ENCODE measurements at regions not wholly inside any gene's neighbourhood (a gene's known extent, or its start where the extent isn't known, plus 50 kb on each side); places are given as distances from the start of the nearest gene placed in this dataset.
"Not testable (repeated sequence)": the region's sequence is repeated elsewhere in the genome, so short reads cannot be mapped to it uniquely, and the experiment has no call there.

GRCh38 chr6:113018351-113019151 is 671.4 kb downstream of the RFPL4B start:
- intact Hi-C loops (cut with DNase I, micrococcal nuclease) = no loop called here
- DNase-seq (no peak), ATAC-seq (no peak)
- POLR2A ChIA-PET = no interaction called here
- Mint-ChIP-seq H3K27me3 (no peaks in the 10 kb centered on the region), H3K4me3 (no peak overlapping the region), H3K9me3 (ENCODE audit: low read depth) (no peaks in the 10 kb centered on the region), H3K36me3 (ENCODE audit: low read depth) (no peaks in the 10 kb centered on the region), H3K27ac (no peak overlapping the region), H3K4me1 (no peaks in the 10 kb centered on the region)
- CTCF ChIA-PET = no interaction called here

DNA sequence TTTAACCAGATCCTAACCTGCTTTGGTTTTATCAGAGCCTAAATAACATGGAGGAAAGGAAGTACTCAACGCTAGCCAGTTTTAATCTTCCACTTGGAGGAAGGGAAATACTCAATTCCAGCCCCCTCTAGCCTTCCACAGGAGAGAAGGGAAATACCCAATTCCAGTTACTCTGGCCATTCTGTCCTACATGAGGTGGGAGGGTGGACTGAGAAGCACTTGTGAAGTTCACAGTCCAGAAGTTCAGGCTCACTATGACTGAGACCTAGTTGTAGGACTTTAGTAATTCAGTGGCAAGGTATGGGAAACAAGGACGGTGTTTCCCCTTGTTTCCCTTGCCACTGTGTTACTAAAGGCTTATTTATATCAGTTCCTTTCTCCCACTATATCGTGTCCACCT is 672.0 kb downstream of the RFPL4B start:
- intact Hi-C loops (cut with DNase I, micrococcal nuclease) = no loop called here
- POLR2A ChIA-PET = no interaction called here
- H3K36me3 Mint-ChIP-seq (ENCODE audit: low read depth) = no peaks in the 10 kb centered on the region
- H3K9me3 Mint-ChIP-seq (ENCODE audit: low read depth) = no peaks in the 10 kb centered on the region
- H3K27me3 Mint-ChIP-seq = no peaks in the 10 kb centered on the region
- H3K4me3 Mint-ChIP-seq = no peak overlapping the region
- no peak for DNase-seq
- no peaks in the 10 kb centered on the region for H3K4me1 Mint-ChIP-seq
- no peak overlapping the region for H3K27ac Mint-ChIP-seq
- CTCF ChIA-PET = no interaction called here
- no peak for ATAC-seq

DNA sequence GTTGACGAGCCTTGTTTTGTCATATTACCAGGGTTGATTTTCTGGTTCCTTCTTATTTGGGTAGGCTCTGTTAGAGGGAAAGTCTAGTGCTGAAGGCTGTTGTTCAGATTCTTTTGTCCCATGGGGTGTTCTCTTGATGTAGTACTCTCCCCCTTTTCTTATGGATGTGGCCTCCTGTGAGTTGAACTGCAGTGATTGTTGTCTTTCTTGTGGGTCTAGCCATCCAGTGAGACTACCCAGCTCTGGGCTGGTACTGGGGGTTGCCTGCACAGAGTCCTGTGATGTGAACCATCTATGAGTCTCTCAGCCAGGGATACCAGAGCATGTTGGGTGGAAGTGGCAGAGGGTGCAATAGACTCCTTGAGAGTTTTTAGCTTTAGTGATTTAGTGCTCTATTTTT is 680.6 kb downstream of the RFPL4B start:
- DNase-seq (no peak), ATAC-seq (no peak)
- no peaks in the 10 kb centered on the region for H3K36me3 Mint-ChIP-seq (ENCODE audit: low read depth)
- peaks cover 6% of the 10 kb centered on the region for H3K9me3 Mint-ChIP-seq (ENCODE audit: low read depth)
- ChIA-PET CTCF (no interaction called here), POLR2A (no interaction called here)
- no peaks in the 10 kb centered on the region for H3K27me3 Mint-ChIP-seq
- no peaks in the 10 kb centered on the region for H3K4me1 Mint-ChIP-seq
- no peak overlapping the region for H3K4me3 Mint-ChIP-seq
- intact Hi-C loops (cut with DNase I, micrococcal nuclease) = no loop called here
- no peak overlapping the region for H3K27ac Mint-ChIP-seq

DNA sequence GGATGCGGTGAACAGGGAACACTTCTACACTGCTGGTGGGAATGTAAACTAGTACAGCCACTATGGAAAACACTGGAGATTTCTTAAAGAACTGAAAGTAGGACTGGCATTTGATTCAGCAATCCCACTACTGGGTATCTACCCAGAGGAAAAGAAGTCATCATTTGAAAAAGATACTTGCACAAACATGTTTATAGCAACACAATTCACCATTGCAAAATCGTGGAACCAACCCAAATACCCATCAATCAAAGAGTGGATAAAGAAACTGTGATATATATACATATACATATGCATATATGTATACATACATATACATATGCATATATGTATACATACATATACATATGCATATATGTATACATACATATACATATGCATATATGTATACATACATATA is 682.0 kb downstream of the RFPL4B start:
- H3K9me3 Mint-ChIP-seq (ENCODE audit: low read depth); H3K36me3 Mint-ChIP-seq (ENCODE audit: low read depth); H3K27ac Mint-ChIP-seq; H3K27me3 Mint-ChIP-seq; H3K4me3 Mint-ChIP-seq; DNase-seq; CTCF ChIA-PET; ATAC-seq; H3K4me1 Mint-ChIP-seq; POLR2A ChIA-PET; intact Hi-C loops (cut with DNase I, micrococcal nuclease): not testable (repeated sequence)

DNA sequence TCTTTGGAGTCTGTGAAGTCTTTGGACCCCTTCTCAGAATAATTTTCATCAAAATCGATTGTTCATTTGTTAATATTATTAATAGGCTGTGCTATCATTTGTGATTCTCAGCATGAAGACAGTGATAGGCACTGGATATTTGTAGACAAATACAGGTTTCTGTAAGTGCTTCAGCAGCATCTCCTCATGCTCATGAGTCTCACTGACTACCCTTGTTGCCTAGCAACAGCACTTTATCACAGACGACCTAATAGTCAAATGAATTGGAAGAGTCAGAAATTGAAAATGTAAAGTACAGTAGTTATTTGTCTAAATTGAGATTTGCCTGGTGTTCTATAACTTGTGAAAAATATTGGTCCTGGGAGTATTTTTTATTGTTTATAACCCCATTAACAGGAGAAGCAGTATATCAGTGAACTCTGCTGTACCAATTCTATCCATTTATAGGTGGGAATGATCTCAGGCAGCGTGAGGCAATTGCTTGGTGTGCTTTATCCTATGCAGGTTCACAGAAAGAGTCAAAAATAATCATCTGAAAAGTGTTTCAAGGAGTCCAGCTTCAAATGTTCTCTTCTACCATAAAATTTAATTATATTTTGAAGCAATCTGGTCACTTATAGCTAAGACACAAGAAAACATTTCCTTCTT is 684.6 kb downstream of the RFPL4B start:
- POLR2A ChIA-PET = no interaction called here
- no peak for DNase-seq
- peaks cover 6% of the 10 kb centered on the region for H3K9me3 Mint-ChIP-seq (ENCODE audit: low read depth)
- intact Hi-C loops (cut with DNase I, micrococcal nuclease) = no loop called here
- no peak overlapping the region for H3K27ac Mint-ChIP-seq
- CTCF ChIA-PET = no interaction called here
- no peak for ATAC-seq
- H3K27me3 Mint-ChIP-seq = no peaks in the 10 kb centered on the region
- no peaks in the 10 kb centered on the region for H3K4me1 Mint-ChIP-seq
- no peaks in the 10 kb centered on the region for H3K36me3 Mint-ChIP-seq (ENCODE audit: low read depth)
- H3K4me3 Mint-ChIP-seq = no peak overlapping the region

GRCh38 chr6:113039005-113039404 is 691.9 kb downstream of the RFPL4B start:
- no peak overlapping the region for H3K27ac Mint-ChIP-seq
- H3K4me3 Mint-ChIP-seq = no peak overlapping the region
- CTCF ChIA-PET = interaction anchor here (0.6 kb wide), 1 partner anchor 42 kb away, joined by 3 read pairs; no protein-coding TSS in a partner anchor
- no peak for ATAC-seq
- POLR2A ChIA-PET = interaction anchor here (0.6 kb wide), 1 partner anchor 8 kb away, joined by 4 read pairs; no protein-coding TSS in a partner anchor
- intact Hi-C loops (cut with DNase I, micrococcal nuclease) = no loop called here
- DNase-seq = no peak
- H3K9me3 Mint-ChIP-seq (ENCODE audit: low read depth) = peaks cover 7% of the 10 kb centered on the region
- no peaks in the 10 kb centered on the region for H3K27me3 Mint-ChIP-seq
- H3K36me3 Mint-ChIP-seq (ENCODE audit: low read depth) = no peaks in the 10 kb centered on the region
- H3K4me1 Mint-ChIP-seq = no peaks in the 10 kb centered on the region

DNA sequence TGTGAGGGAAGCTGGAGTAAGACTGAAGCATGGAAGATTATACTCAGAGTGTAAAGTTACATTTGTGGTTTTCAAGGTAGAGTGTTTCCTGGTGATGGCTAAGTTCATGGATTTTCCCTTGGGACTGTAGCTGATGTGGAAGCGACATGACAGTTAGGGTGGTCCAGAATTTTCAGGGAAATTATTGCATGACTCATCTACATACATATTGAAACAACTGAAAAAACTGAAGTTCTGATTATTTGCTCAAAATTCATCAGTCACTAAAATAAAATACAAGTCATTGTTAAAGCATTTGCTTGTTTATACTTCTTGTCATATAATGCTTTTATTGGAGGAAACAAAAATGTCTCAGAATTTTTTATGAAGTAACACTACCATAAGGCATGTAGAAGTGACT is 700.0 kb downstream of the RFPL4B start:
- intact Hi-C loops (cut with DNase I, micrococcal nuclease) = no loop called here
- no peak overlapping the region for H3K27ac Mint-ChIP-seq
- no peak overlapping the region for H3K4me3 Mint-ChIP-seq
- DNase-seq = no peak
- peaks cover 3% of the 10 kb centered on the region for H3K9me3 Mint-ChIP-seq (ENCODE audit: low read depth)
- CTCF ChIA-PET = no interaction called here
- no peaks in the 10 kb centered on the region for H3K36me3 Mint-ChIP-seq (ENCODE audit: low read depth)
- no peak for ATAC-seq
- H3K27me3 Mint-ChIP-seq = no peaks in the 10 kb centered on the region
- H3K4me1 Mint-ChIP-seq = no peaks in the 10 kb centered on the region
- POLR2A ChIA-PET = no interaction called here

GRCh38 chr6:113047932-113048331 is 700.8 kb downstream of the RFPL4B start:
- CTCF ChIA-PET = no interaction called here
- ATAC-seq = no peak
- H3K9me3 Mint-ChIP-seq (ENCODE audit: low read depth) = no peaks in the 10 kb centered on the region
- no peak overlapping the region for H3K4me3 Mint-ChIP-seq
- H3K27ac Mint-ChIP-seq = no peak overlapping the region
- intact Hi-C loops (cut with DNase I, micrococcal nuclease) = no loop called here
- no peak for DNase-seq
- H3K36me3 Mint-ChIP-seq (ENCODE audit: low read depth) = no peaks in the 10 kb centered on the region
- POLR2A ChIA-PET = no interaction called here
- no peaks in the 10 kb centered on the region for H3K4me1 Mint-ChIP-seq
- H3K27me3 Mint-ChIP-seq = no peaks in the 10 kb centered on the region

DNA sequence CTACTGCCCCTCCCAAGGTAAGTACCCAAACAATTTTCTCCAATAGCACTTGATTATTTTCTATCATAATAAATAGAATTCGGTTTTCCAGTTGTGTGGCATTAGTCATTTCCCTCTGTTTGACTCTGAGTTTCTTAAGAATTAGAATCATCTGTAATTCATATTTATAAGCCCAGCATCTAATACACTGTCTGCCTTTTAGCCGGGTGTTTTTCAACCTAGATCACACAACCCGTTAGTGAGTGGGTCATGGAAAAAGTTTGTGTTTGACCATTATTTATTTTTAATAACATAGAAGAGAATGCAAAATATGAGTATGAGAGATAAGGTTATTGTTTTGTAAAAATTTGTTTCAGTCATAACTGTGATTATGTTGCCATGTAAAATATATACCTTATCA is 701.6 kb downstream of the RFPL4B start:
- ATAC-seq (no peak), DNase-seq (no peak)
- ChIA-PET POLR2A (no interaction called here), CTCF (no interaction called here)
- Mint-ChIP-seq H3K4me1 (no peaks in the 10 kb centered on the region), H3K4me3 (no peak overlapping the region), H3K27ac (no peak overlapping the region), H3K36me3 (ENCODE audit: low read depth) (no peaks in the 10 kb centered on the region), H3K27me3 (no peaks in the 10 kb centered on the region), H3K9me3 (ENCODE audit: low read depth) (no peaks in the 10 kb centered on the region)
- intact Hi-C loops (cut with DNase I, micrococcal nuclease) = no loop called here

DNA sequence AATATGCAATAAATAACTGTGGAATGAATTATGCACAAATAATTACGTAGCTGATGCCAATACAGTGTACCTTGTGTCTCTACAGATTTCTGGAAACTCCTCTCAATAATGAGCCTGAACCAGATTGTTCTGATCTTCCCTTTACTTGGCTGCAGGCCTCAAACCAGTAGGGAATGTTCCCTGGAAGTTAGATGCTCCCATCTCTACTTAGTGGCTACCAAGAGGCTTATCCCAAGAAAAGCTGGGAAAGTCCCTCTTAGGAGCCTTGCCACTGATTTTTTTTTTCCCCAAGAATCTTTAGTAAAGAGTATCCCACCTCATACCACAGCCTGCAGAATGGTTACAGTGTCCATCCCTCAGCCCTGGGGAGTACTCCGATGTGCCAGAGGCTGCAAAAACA is 702.1 kb downstream of the RFPL4B start:
- POLR2A ChIA-PET = no interaction called here
- DNase-seq = no peak
- Mint-ChIP-seq H3K36me3 (ENCODE audit: low read depth) (no peaks in the 10 kb centered on the region), H3K27me3 (no peaks in the 10 kb centered on the region), H3K4me1 (no peaks in the 10 kb centered on the region), H3K9me3 (ENCODE audit: low read depth) (peaks cover 1% of the 10 kb centered on the region), H3K27ac (no peak overlapping the region), H3K4me3 (no peak overlapping the region)
- CTCF ChIA-PET = no interaction called here
- intact Hi-C loops (cut with DNase I, micrococcal nuclease) = no loop called here
- no peak for ATAC-seq

DNA sequence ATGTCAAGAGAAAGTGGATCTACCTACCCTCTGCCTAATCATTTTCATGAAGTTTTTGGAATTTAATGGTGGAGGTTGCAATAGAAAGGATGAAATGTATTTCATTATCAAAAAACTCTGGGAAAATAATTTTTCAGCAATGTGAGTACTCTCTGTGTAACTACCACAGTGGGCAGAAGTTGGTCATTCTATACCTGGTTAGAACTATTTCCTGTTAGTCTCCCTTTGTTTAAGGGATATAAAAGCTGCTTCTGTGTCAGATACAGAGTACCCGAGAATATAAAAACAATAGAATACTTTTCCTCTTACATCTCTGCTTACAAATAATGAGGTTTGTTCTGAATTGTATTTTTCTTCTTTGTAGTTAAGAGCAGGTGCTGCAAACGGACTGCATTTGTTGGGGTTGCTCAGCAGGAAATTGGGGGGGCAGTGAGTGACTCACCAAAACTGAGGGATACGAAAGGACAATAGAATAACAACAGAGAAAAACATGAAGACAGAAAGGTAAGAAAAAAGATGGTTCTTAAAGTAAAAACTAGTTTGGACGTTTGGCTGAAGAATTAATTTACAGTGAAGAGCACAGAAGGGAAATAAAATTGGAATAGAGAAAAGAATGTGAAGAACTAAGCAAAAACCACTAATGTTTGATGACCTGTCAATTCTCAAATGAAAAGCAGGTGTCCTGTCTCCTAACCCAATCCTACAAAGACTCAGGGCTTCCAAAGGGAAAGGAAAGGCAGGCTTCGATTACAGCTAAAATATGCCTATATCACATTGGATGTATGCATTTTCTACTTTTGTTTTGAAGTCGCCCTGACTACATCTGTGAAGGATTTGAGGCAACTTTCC is 703.1 kb downstream of the RFPL4B start:
- POLR2A ChIA-PET = no interaction called here
- ATAC-seq (no peak), DNase-seq (no peak)
- H3K4me1 Mint-ChIP-seq = no peaks in the 10 kb centered on the region
- H3K36me3 Mint-ChIP-seq (ENCODE audit: low read depth) = no peaks in the 10 kb centered on the region
- intact Hi-C loops (cut with DNase I, micrococcal nuclease) = no loop called here
- peaks cover 1% of the 10 kb centered on the region for H3K9me3 Mint-ChIP-seq (ENCODE audit: low read depth)
- no peaks in the 10 kb centered on the region for H3K27me3 Mint-ChIP-seq
- H3K4me3 Mint-ChIP-seq = no peak overlapping the region
- H3K27ac Mint-ChIP-seq = no peak overlapping the region
- CTCF ChIA-PET = no interaction called here

GRCh38 chr6:113050979-113051378 is 703.8 kb downstream of the RFPL4B start:
- CTCF ChIA-PET = interaction anchor here (0.6 kb wide), 1 partner anchor 870 kb away, joined by 3 read pairs; no protein-coding TSS in a partner anchor
- no peaks in the 10 kb centered on the region for H3K36me3 Mint-ChIP-seq (ENCODE audit: low read depth)
- no peak for ATAC-seq
- POLR2A ChIA-PET = no interaction called here
- H3K4me3 Mint-ChIP-seq = no peak overlapping the region
- no peaks in the 10 kb centered on the region for H3K4me1 Mint-ChIP-seq
- H3K27me3 Mint-ChIP-seq = no peaks in the 10 kb centered on the region
- H3K27ac Mint-ChIP-seq = no peak overlapping the region
- peaks cover 1% of the 10 kb centered on the region for H3K9me3 Mint-ChIP-seq (ENCODE audit: low read depth)
- intact Hi-C loops (cut with DNase I, micrococcal nuclease) = no loop called here
- no peak for DNase-seq

Measured in activated CD4-positive, alpha-beta T cell treated with anti-CD3 and anti-CD28 coated beads for 36 hours (primary cell).